ENCODE measurements at regions not wholly inside any gene's neighbourhood (a gene's known extent, or its start where the extent isn't known, plus 50 kb on each side); places are given as distances from the start of the nearest gene placed in this dataset.

DNA sequence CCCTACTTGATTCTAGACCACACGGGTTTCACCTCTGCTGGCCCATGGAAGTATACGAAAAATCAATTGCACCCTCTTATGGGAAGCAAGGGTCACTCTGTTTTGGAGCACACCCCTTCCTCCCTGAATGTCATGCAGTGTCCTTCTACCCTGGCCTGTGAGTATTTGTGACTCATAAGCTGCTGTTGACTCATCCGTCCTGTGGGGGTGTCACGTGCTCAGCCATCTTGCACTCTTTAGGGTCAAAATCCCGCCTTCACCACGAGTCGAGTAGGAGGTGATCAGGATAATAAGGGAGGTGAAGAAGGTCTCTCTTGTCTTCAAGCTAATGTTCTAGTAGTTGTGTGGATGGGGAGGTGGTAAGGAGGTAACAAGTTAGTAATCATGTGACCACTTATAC, 341.0 kb upstream of the EEF2KMT start:
- Histone ChIP-seq H3K27me3 (ENCODE audit: control insufficient read depth, low read length) (no peaks in the 10 kb centered on the region), H3K9me2 (replicated peaks; ENCODE audit: control insufficient read depth, low read length) (no peaks in the 10 kb centered on the region), H3K9me3 (ENCODE audit: control insufficient read depth, insufficient read depth, low read length) (no peaks in the 10 kb centered on the region), H4K20me1 (ENCODE audit: control insufficient read depth, insufficient read depth, low read depth, low read length) (no peaks in the 10 kb centered on the region), H3K4me2 (ENCODE audit: low read length) (no peak overlapping the region), H3K27ac (ENCODE audit: low read depth, low read length) (no peak overlapping the region), H3K36me3 (ENCODE audit: control insufficient read depth, low read length) (no peaks in the 10 kb centered on the region), H3K4me1 (ENCODE audit: control insufficient read depth, low read length) (no peaks in the 10 kb centered on the region), H3K79me2 (ENCODE audit: control insufficient read depth, low read length) (no peaks in the 10 kb centered on the region), H3F3A (ENCODE audit: control insufficient read depth, insufficient read depth) (no peaks in the 10 kb centered on the region), H3K4me3 (ENCODE audit: low read length) (no peak overlapping the region)
- no peak for TF ChIP-seq CTCF (IDR thresholded peaks at IDR 0.05; ENCODE audit: low read depth, low read length, poor library complexity, severe bottlenecking)
- TF ChIP-seq EZH2phosphoT487 (IDR thresholded peaks at IDR 0.05; ENCODE audit: borderline replicate concordance, low read length), result no peak

DNA sequence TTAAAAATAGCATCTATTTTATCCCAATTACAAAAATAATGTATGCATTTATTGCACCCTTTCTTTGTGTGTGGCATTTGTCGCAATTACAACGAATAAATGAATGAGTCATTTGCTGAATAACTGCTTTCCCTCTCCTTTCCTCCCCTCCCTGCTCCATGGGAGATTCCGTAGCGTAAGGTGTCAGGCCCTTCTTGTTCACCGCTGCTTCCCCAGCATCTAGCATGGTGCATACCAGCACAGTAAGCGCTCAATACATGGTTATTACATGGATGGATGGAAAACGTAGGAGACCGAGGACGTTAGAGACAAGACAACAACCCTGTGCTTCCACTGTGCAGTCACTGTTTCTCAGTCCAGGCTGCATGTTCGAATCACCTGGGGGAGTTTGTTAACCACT, 336.0 kb upstream of the EEF2KMT start:
- no peaks in the 10 kb centered on the region for H3F3A ChIP-seq (ENCODE audit: control insufficient read depth, insufficient read depth)
- no peaks in the 10 kb centered on the region for H3K9me3 ChIP-seq (ENCODE audit: control insufficient read depth, insufficient read depth, low read length)
- H3K4me3 ChIP-seq (ENCODE audit: low read length), result no peak overlapping the region
- H3K9me2 ChIP-seq (replicated peaks; ENCODE audit: control insufficient read depth, low read length), result no peaks in the 10 kb centered on the region
- TF ChIP-seq CTCF (IDR thresholded peaks at IDR 0.05; ENCODE audit: low read depth, low read length, poor library complexity, severe bottlenecking) (no peak), EZH2phosphoT487 (IDR thresholded peaks at IDR 0.05; ENCODE audit: borderline replicate concordance, low read length) (no peak)
- no peaks in the 10 kb centered on the region for H3K27me3 ChIP-seq (ENCODE audit: control insufficient read depth, low read length)
- no peak overlapping the region for H3K4me2 ChIP-seq (ENCODE audit: low read length)
- H3K4me1 ChIP-seq (ENCODE audit: control insufficient read depth, low read length), result no peaks in the 10 kb centered on the region
- no peaks in the 10 kb centered on the region for H3K36me3 ChIP-seq (ENCODE audit: control insufficient read depth, low read length)
- no peak overlapping the region for H3K27ac ChIP-seq (ENCODE audit: low read depth, low read length)
- no peaks in the 10 kb centered on the region for H4K20me1 ChIP-seq (ENCODE audit: control insufficient read depth, insufficient read depth, low read depth, low read length)
- H3K79me2 ChIP-seq (ENCODE audit: control insufficient read depth, low read length), result no peaks in the 10 kb centered on the region

GRCh38 chr16:5432166-5432565, 334.6 kb upstream of the EEF2KMT start:
- H3K9me3 ChIP-seq (ENCODE audit: control insufficient read depth, insufficient read depth, low read length), result no peaks in the 10 kb centered on the region
- H3K36me3 ChIP-seq (ENCODE audit: control insufficient read depth, low read length), result no peaks in the 10 kb centered on the region

More at GRCh38 chr16:5432166-5432565, 334.6 kb upstream of the EEF2KMT start:
- Histone ChIP-seq H3K4me3 (ENCODE audit: low read length) (no peak overlapping the region), H3K27ac (ENCODE audit: low read depth, low read length) (no peak overlapping the region), H3K9me2 (replicated peaks; ENCODE audit: control insufficient read depth, low read length) (no peaks in the 10 kb centered on the region), H3F3A (ENCODE audit: control insufficient read depth, insufficient read depth) (no peaks in the 10 kb centered on the region), H3K79me2 (ENCODE audit: control insufficient read depth, low read length) (no peaks in the 10 kb centered on the region), H3K4me1 (ENCODE audit: control insufficient read depth, low read length) (no peaks in the 10 kb centered on the region), H3K4me2 (ENCODE audit: low read length) (no peak overlapping the region), H3K27me3 (ENCODE audit: control insufficient read depth, low read length) (no peaks in the 10 kb centered on the region), H4K20me1 (ENCODE audit: control insufficient read depth, insufficient read depth, low read depth, low read length) (no peaks in the 10 kb centered on the region)
- TF ChIP-seq EZH2phosphoT487 (IDR thresholded peaks at IDR 0.05; ENCODE audit: borderline replicate concordance, low read length) (no peak), CTCF (IDR thresholded peaks at IDR 0.05; ENCODE audit: low read depth, low read length, poor library complexity, severe bottlenecking) (no peak)
